Activated CD4-positive, alpha-beta memory T cell treated with anti-CD3 and anti-CD28 coated beads, Interleukin-2, amount 10 ng/mL, durations not matched to agents 7 days and 5 days (primary cell): ENCODE measurements at regions not wholly inside any gene's neighbourhood (a gene's known extent, or its start where the extent isn't known, plus 50 kb on each side); places are given as distances from the start of the nearest gene placed in this dataset.

ENCODE experiments used
- CTCF ChIA-PET: fragments of 350-600 bp; sonication (Branson Sonifier 250); formaldehyde crosslinking; loops from one replicate; lab custom pipeline; 2021; ENCODE audit warnings: antibody characterized with exemption, inconsistent platforms; lab: Charles Lee
- POLR2A ChIA-PET: fragments of 350-600 bp; sonication (Branson Sonifier 250); formaldehyde crosslinking; loops from one replicate; lab custom pipeline; 2021; ENCODE audit warnings: antibody characterized with exemption; lab: Charles Lee
- DNase-seq: peaks from one replicate; pipeline ENCODE4 v3.0.0-alpha.2; 2020
- H3K27ac Mint-ChIP-seq: one replicate; pipeline ENCODE4 v1.8.0; 2021; ENCODE audit warnings: mild to moderate bottlenecking, mixed read lengths
- H3K27me3 Mint-ChIP-seq: one replicate; pipeline ENCODE4 v1.8.0; 2021; ENCODE audit warnings: mixed read lengths
- H3K36me3 Mint-ChIP-seq: one replicate; pipeline ENCODE4 v1.8.0; 2021; ENCODE audit warnings: low read depth, mixed read lengths
- H3K4me1 Mint-ChIP-seq: one replicate; pipeline ENCODE4 v1.8.0; 2021; ENCODE audit warnings: mixed read lengths
- H3K4me3 Mint-ChIP-seq: one replicate; pipeline ENCODE4 v1.8.0; 2021; ENCODE audit warnings: mild to moderate bottlenecking, mixed read lengths
- H3K9me3 Mint-ChIP-seq: one replicate; pipeline ENCODE4 v1.8.0; 2021; ENCODE audit warnings: mixed read lengths

- Mint-ChIP-seq H3K9me3 (peaks cover 3% of the 10 kb centered on the region), H3K27ac (no peak overlapping the region), H3K4me3 (no peak overlapping the region), H3K27me3 (no peaks in the 10 kb centered on the region), H3K4me1 (no peaks in the 10 kb centered on the region), H3K36me3 (no peaks in the 10 kb centered on the region)
- ChIA-PET POLR2A (no interaction called here), CTCF (no interaction called here)
- DNase-seq = no peak
These were observed 1067.7 kb upstream of the PABPC4L start for GRCh38 chr4:135269125-135269890.

GRCh38 chr4:135268369-135268768, 1066.8 kb upstream of the PABPC4L start:
- CTCF ChIA-PET = no interaction called here
- no peak overlapping the region for H3K4me3 Mint-ChIP-seq
- H3K36me3 Mint-ChIP-seq = no peaks in the 10 kb centered on the region
- no peaks in the 10 kb centered on the region for H3K27me3 Mint-ChIP-seq
- POLR2A ChIA-PET = no interaction called here
- no peaks in the 10 kb centered on the region for H3K4me1 Mint-ChIP-seq
- H3K27ac Mint-ChIP-seq = no peak overlapping the region
- H3K9me3 Mint-ChIP-seq = peaks cover 3% of the 10 kb centered on the region
- DNase-seq = no peak

GRCh38 chr4:135267148-135267865, 1065.7 kb upstream of the PABPC4L start:
- Mint-ChIP-seq H3K27me3 (no peaks in the 10 kb centered on the region), H3K9me3 (no peaks in the 10 kb centered on the region), H3K36me3 (no peaks in the 10 kb centered on the region), H3K4me3 (no peak overlapping the region), H3K4me1 (no peaks in the 10 kb centered on the region), H3K27ac (no peak overlapping the region)
- no peak for DNase-seq
- CTCF ChIA-PET = no interaction called here
- POLR2A ChIA-PET = no interaction called here

- POLR2A ChIA-PET = no interaction called here
These were observed 1054.5 kb upstream of the PABPC4L start for GRCh38 chr4:135256111-135256510.

GRCh38 chr4:135250040-135250439, 1048.5 kb upstream of the PABPC4L start:
- H3K4me1 Mint-ChIP-seq = no peaks in the 10 kb centered on the region
- H3K27ac Mint-ChIP-seq = no peak overlapping the region
- no peaks in the 10 kb centered on the region for H3K27me3 Mint-ChIP-seq
- no peaks in the 10 kb centered on the region for H3K9me3 Mint-ChIP-seq
- ChIA-PET POLR2A (no interaction called here), CTCF (no interaction called here)
- no peak for DNase-seq
- H3K4me3 Mint-ChIP-seq = no peak overlapping the region
- no peaks in the 10 kb centered on the region for H3K36me3 Mint-ChIP-seq

More at GRCh38 chr4:135256111-135256510, 1054.5 kb upstream of the PABPC4L start:
- no peak for DNase-seq
- H3K4me3 Mint-ChIP-seq = no peak overlapping the region
- CTCF ChIA-PET = no interaction called here
- H3K9me3 Mint-ChIP-seq = no peaks in the 10 kb centered on the region
- no peaks in the 10 kb centered on the region for H3K36me3 Mint-ChIP-seq
- no peaks in the 10 kb centered on the region for H3K4me1 Mint-ChIP-seq
- H3K27ac Mint-ChIP-seq = no peak overlapping the region
- no peaks in the 10 kb centered on the region for H3K27me3 Mint-ChIP-seq

- Mint-ChIP-seq H3K27ac (no peak overlapping the region), H3K4me3 (no peak overlapping the region), H3K36me3 (no peaks in the 10 kb centered on the region), H3K4me1 (no peaks in the 10 kb centered on the region), H3K9me3 (no peaks in the 10 kb centered on the region), H3K27me3 (no peaks in the 10 kb centered on the region)
- CTCF ChIA-PET = no interaction called here
- POLR2A ChIA-PET = no interaction called here
- DNase-seq = no peak
These were observed 1047.4 kb upstream of the PABPC4L start for GRCh38 chr4:135249024-135249423.

GRCh38 chr4:135244696-135245095, 1043.1 kb upstream of the PABPC4L start:
- CTCF ChIA-PET = no interaction called here
- DNase-seq = no peak
- Mint-ChIP-seq H3K27me3 (no peaks in the 10 kb centered on the region), H3K27ac (no peak overlapping the region), H3K4me3 (no peak overlapping the region), H3K36me3 (no peaks in the 10 kb centered on the region), H3K4me1 (no peaks in the 10 kb centered on the region), H3K9me3 (no peaks in the 10 kb centered on the region)
- POLR2A ChIA-PET = no interaction called here

- no peak for DNase-seq
- Mint-ChIP-seq H3K36me3 (no peaks in the 10 kb centered on the region), H3K27ac (no peak overlapping the region), H3K9me3 (no peaks in the 10 kb centered on the region), H3K4me1 (no peaks in the 10 kb centered on the region), H3K27me3 (no peaks in the 10 kb centered on the region), H3K4me3 (no peak overlapping the region)
- ChIA-PET POLR2A (no interaction called here), CTCF (no interaction called here)
These were observed 1042.5 kb upstream of the PABPC4L start for GRCh38 chr4:135244056-135244455.

- CTCF ChIA-PET = no interaction called here
- Mint-ChIP-seq H3K27ac (no peak overlapping the region), H3K27me3 (no peaks in the 10 kb centered on the region), H3K36me3 (no peaks in the 10 kb centered on the region), H3K4me1 (no peaks in the 10 kb centered on the region), H3K9me3 (no peaks in the 10 kb centered on the region), H3K4me3 (no peak overlapping the region)
- DNase-seq = no peak
- POLR2A ChIA-PET = no interaction called here
These were observed 1039.2 kb upstream of the PABPC4L start for GRCh38 chr4:135240796-135241195.

GRCh38 chr4:135239964-135240363, 1038.4 kb upstream of the PABPC4L start:
- no peak for DNase-seq
- POLR2A ChIA-PET = interaction anchor here (0.8 kb wide), 1 partner anchor 10 kb away, joined by 3 read pairs; no protein-coding TSS in a partner anchor
- Mint-ChIP-seq H3K4me1 (no peaks in the 10 kb centered on the region), H3K4me3 (no peak overlapping the region), H3K36me3 (no peaks in the 10 kb centered on the region), H3K9me3 (no peaks in the 10 kb centered on the region), H3K27me3 (no peaks in the 10 kb centered on the region), H3K27ac (no peak overlapping the region)
- CTCF ChIA-PET = no interaction called here

- Mint-ChIP-seq H3K27me3 (no peaks in the 10 kb centered on the region), H3K36me3 (no peaks in the 10 kb centered on the region), H3K9me3 (no peaks in the 10 kb centered on the region), H3K4me3 (no peak overlapping the region), H3K4me1 (no peaks in the 10 kb centered on the region), H3K27ac (no peak overlapping the region)
- no peak for DNase-seq
- POLR2A ChIA-PET = no interaction called here
- CTCF ChIA-PET = no interaction called here
These were observed 1037.4 kb upstream of the PABPC4L start for GRCh38 chr4:135238940-135239339.

- CTCF ChIA-PET = no interaction called here
These were observed 1034.5 kb upstream of the PABPC4L start for GRCh38 chr4:135236048-135236447.

GRCh38 chr4:135227842-135228241, 1026.3 kb upstream of the PABPC4L start:
- no peaks in the 10 kb centered on the region for H3K4me1 Mint-ChIP-seq
- ChIA-PET POLR2A (no interaction called here), CTCF (no interaction called here)
- H3K36me3 Mint-ChIP-seq = no peaks in the 10 kb centered on the region
- H3K9me3 Mint-ChIP-seq = peaks cover 6% of the 10 kb centered on the region
- no peak for DNase-seq
- H3K27me3 Mint-ChIP-seq = no peaks in the 10 kb centered on the region
- no peak overlapping the region for H3K4me3 Mint-ChIP-seq
- no peak overlapping the region for H3K27ac Mint-ChIP-seq

More at GRCh38 chr4:135236048-135236447, 1034.5 kb upstream of the PABPC4L start:
- DNase-seq = no peak
- H3K27ac Mint-ChIP-seq = no peak overlapping the region
- H3K4me1 Mint-ChIP-seq = no peaks in the 10 kb centered on the region
- no peaks in the 10 kb centered on the region for H3K36me3 Mint-ChIP-seq
- no peaks in the 10 kb centered on the region for H3K9me3 Mint-ChIP-seq
- POLR2A ChIA-PET = no interaction called here
- no peak overlapping the region for H3K4me3 Mint-ChIP-seq
- no peaks in the 10 kb centered on the region for H3K27me3 Mint-ChIP-seq

GRCh38 chr4:135225551-135225950, 1024.0 kb upstream of the PABPC4L start:
- Mint-ChIP-seq H3K27me3 (no peaks in the 10 kb centered on the region), H3K9me3 (peaks cover 6% of the 10 kb centered on the region), H3K4me1 (no peaks in the 10 kb centered on the region), H3K36me3 (no peaks in the 10 kb centered on the region), H3K4me3 (no peak overlapping the region), H3K27ac (no peak overlapping the region)
- POLR2A ChIA-PET = no interaction called here
- CTCF ChIA-PET = no interaction called here
- no peak for DNase-seq
